ENCODE measurements at regions not wholly inside any gene's neighbourhood (a gene's known extent, or its start where the extent isn't known, plus 50 kb on each side); places are given as distances from the start of the nearest gene placed in this dataset.

- TF ChIP-seq ESRRA (IDR thresholded peaks at IDR 0.05; ENCODE audit: low read length) (no peak), CTCF (IDR thresholded peaks at IDR 0.05 in 2 of 3, conservative IDR thresholded peaks at IDR 0.05 in 1 of 3; ENCODE audit: control insufficient read depth in 2 of 3, extremely low read depth in 1 of 3, insufficient read depth in 1 of 3, low read depth in 3 of 3, low read length in 3 of 3) (no peak), RAD21 (IDR thresholded peaks at IDR 0.05; ENCODE audit: insufficient read depth, low read depth, low read length) (no peak), SP1 (IDR thresholded peaks at IDR 0.05; ENCODE audit: low read depth, low read length) (no peak), BCL11A (IDR thresholded peaks at IDR 0.05; ENCODE audit: low read depth, low read length) (no peak), MAX (IDR thresholded peaks at IDR 0.05; ENCODE audit: low read depth, low read length) (no peak), EGR1 (IDR thresholded peaks at IDR 0.05; ENCODE audit: borderline replicate concordance in 1 of 2, low read depth in 2 of 2, low read length in 2 of 2) (no peak), JUND (IDR thresholded peaks at IDR 0.05; ENCODE audit: low read depth, low read length) (no peak), CHD4 (IDR thresholded peaks at IDR 0.05) (no peak), POLR2A (IDR thresholded peaks at IDR 0.05; ENCODE audit: low read depth, low read length) (no peak), REST (IDR thresholded peaks at IDR 0.05; ENCODE audit: low read depth, low read length) (no peak)
Measured at GRCh38 chr10:11397980-11398580, 213.4 kb downstream of the USP6NL start.

All from GM12878 (cell line).